HG03280 (cell line): ENCODE measurements at regions not wholly inside any gene's neighbourhood (a gene's known extent, or its start where the extent isn't known, plus 50 kb on each side); places are given as distances from the start of the nearest gene placed in this dataset.

ENCODE experiments used
- ATAC-seq: cut with Tn5 transposase; IDR thresholded peaks from one replicate; pipeline ENCODE4 v1.9.1; 2021; ENCODE audit warnings: mild to moderate bottlenecking, moderate library complexity; ENCODE audit not compliant: unreplicated experiment

GRCh38 chr2:103921161-103921560 is 932.8 kb upstream of the POU3F3 start:
- no peak for ATAC-seq

GRCh38 chr2:103942199-103942598 is 911.7 kb upstream of the POU3F3 start:
- ATAC-seq: no peak

- no peak for ATAC-seq
These were observed 908.8 kb upstream of the POU3F3 start for GRCh38 chr2:103945083-103945482.

- peak; percentile 63 for ATAC-seq
These were observed 894.5 kb upstream of the POU3F3 start for GRCh38 chr2:103959174-103960128.

GRCh38 chr2:103960129-103960513 is 893.8 kb upstream of the POU3F3 start:
- no peak for ATAC-seq

GRCh38 chr2:103960951-103961350 is 893.0 kb upstream of the POU3F3 start:
- ATAC-seq: no peak

- no peak for ATAC-seq
These were observed 892.1 kb upstream of the POU3F3 start for GRCh38 chr2:103961862-103962261.

GRCh38 chr2:103962670-103963069 is 891.2 kb upstream of the POU3F3 start:
- no peak for ATAC-seq

GRCh38 chr2:103963146-103963725 is 890.7 kb upstream of the POU3F3 start:
- no peak for ATAC-seq

GRCh38 chr2:103977241-103977640 is 876.7 kb upstream of the POU3F3 start:
- no peak for ATAC-seq

- no peak for ATAC-seq
These were observed 876.2 kb upstream of the POU3F3 start for GRCh38 chr2:103977668-103978067.

GRCh38 chr2:103980401-103980800 is 873.5 kb upstream of the POU3F3 start:
- no peak for ATAC-seq

- ATAC-seq: no peak
These were observed 871.2 kb upstream of the POU3F3 start for GRCh38 chr2:103982691-103983090.

GRCh38 chr2:103986001-103986400 is 867.9 kb upstream of the POU3F3 start:
- ATAC-seq: no peak

- ATAC-seq: no peak
These were observed 862.3 kb upstream of the POU3F3 start for GRCh38 chr2:103991591-103991990.

- ATAC-seq: no peak
These were observed 849.1 kb upstream of the POU3F3 start for GRCh38 chr2:104004821-104005220.

- ATAC-seq: no peak
These were observed 837.1 kb upstream of the POU3F3 start for GRCh38 chr2:104016801-104017200.

GRCh38 chr2:104023306-104023705 is 830.6 kb upstream of the POU3F3 start:
- no peak for ATAC-seq

GRCh38 chr2:104023765-104024164 is 830.1 kb upstream of the POU3F3 start:
- no peak for ATAC-seq

GRCh38 chr2:104025295-104025694 is 828.6 kb upstream of the POU3F3 start:
- no peak for ATAC-seq

- no peak for ATAC-seq
These were observed 827.2 kb upstream of the POU3F3 start for GRCh38 chr2:104026725-104027124.

GRCh38 chr2:104027321-104027720 is 826.6 kb upstream of the POU3F3 start:
- ATAC-seq: no peak
